K562 (cell line): ENCODE measurements at regions not wholly inside any gene's neighbourhood (a gene's known extent, or its start where the extent isn't known, plus 50 kb on each side); places are given as distances from the start of the nearest gene placed in this dataset.

Experiments used
- CTCF ChIP-seq, 3 experiments: IDR thresholded peaks in 2 of 3; conservative IDR thresholded peaks in 1 of 3; 2 replicates each; pipeline ENCODE4 v1.5.1; 2011 to 2012; ENCODE audit warnings: low read length in 3 of 3, mild to moderate bottlenecking in 3 of 3, control low read depth in 2 of 3, improper control_type of control experiment in 1 of 3, inconsistent platforms in 1 of 3, low read depth in 1 of 3, mixed read lengths in 1 of 3, moderate library complexity in 1 of 3; ENCODE audit not compliant: insufficient read depth in 2 of 3
- E2F1 ChIP-seq: sonication (generic); formaldehyde crosslinking; IDR thresholded peaks from 2 replicates; pipeline ENCODE4 v1.8.1; 2023; ENCODE audit warnings: mild to moderate bottlenecking, missing genetic modification reagents, moderate library complexity
- EHMT2 ChIP-seq: fragments of 450-650 bp; IDR thresholded peaks from 2 replicates; pipeline ENCODE4 v1.6.1; 2018; ENCODE audit warnings: antibody characterized with exemption
- EP300 ChIP-seq: IDR thresholded peaks from 2 replicates; pipeline ENCODE4 v1.6.1; 2012; ENCODE audit warnings: low read length, improper control_type of control experiment
- FOXK2 ChIP-seq, 2 experiments: fragments of 450-650 bp; IDR thresholded peaks in 1 of 2; conservative IDR thresholded peaks in 1 of 2; 2 replicates each; pipeline ENCODE4 v1.6.1; 2016; ENCODE audit warnings: low read depth in 2 of 2, mild to moderate bottlenecking in 1 of 2
- JUND ChIP-seq, 2 experiments: IDR thresholded peaks; 2 replicates in 1 of 2; 3 replicates in 1 of 2; pipeline ENCODE4 v1.6.1; 2011; ENCODE audit warnings: borderline replicate concordance in 2 of 2, low read depth in 2 of 2, low read length in 2 of 2, improper control_type of control experiment in 1 of 2, missing biosample characterization in 1 of 2, missing genetic modification characterization in 1 of 2, missing genetic modification reagents in 1 of 2
- KLF6 ChIP-seq: fragments of 250-450 bp; sonication (Bioruptor Pico); IDR thresholded peaks from 2 replicates; pipeline ENCODE4 v1.4.0; 2020; ENCODE audit warnings: mild to moderate bottlenecking, moderate library complexity, borderline replicate concordance
- SP2 ChIP-seq: IDR thresholded peaks from 2 replicates; pipeline ENCODE4 v1.6.1; 2011; ENCODE audit warnings: mild to moderate bottlenecking, low read depth, low read length, moderate library complexity; ENCODE audit not compliant: poor library complexity, severe bottlenecking; ENCODE audit errors: extremely low read depth
- ZBTB40 ChIP-seq, 2 experiments: fragments of 450-650 bp in 1 of 2; sonication (generic) in 1 of 2; formaldehyde crosslinking in 1 of 2; IDR thresholded peaks; 2 replicates each; pipeline versions ENCODE4 v1.7.1 to v1.9.0; 2016 to 2022; ENCODE audit warnings: inconsistent platforms in 1 of 2, mild to moderate bottlenecking in 1 of 2, missing genetic modification reagents in 1 of 2
- ZBTB49 ChIP-seq: sonication (generic); formaldehyde crosslinking; IDR thresholded peaks from 2 replicates; pipeline ENCODE4 v1.8.0; 2022; ENCODE audit warnings: missing genetic modification reagents, mild to moderate bottlenecking, borderline replicate concordance
- ZNF232 ChIP-seq: sonication (generic); formaldehyde crosslinking; IDR thresholded peaks from 2 replicates; pipeline ENCODE4 v1.8.0; 2022; ENCODE audit warnings: mild to moderate bottlenecking, missing genetic modification reagents
- ZNF644 ChIP-seq: fragments of 200-800 bp; sonication (Bioruptor generic); IDR thresholded peaks from 2 replicates; pipeline ENCODE4 v1.6.1; 2016; ENCODE audit warnings: low read depth, missing genetic modification characterization, missing compliant biosample characterization
- ZSCAN29 ChIP-seq: fragments of 450-650 bp; IDR thresholded peaks from 2 replicates; pipeline ENCODE4 v1.6.1; 2017

- TF ChIP-seq ZSCAN29 (no peak), ZNF232 (no peak), EP300 (no peak), KLF6 (CRISPR knock-in tag) (no peak), FOXK2 (conservative IDR thresholded peaks at IDR 0.05 in 1 of 2, IDR thresholded peaks at IDR 0.05 in 1 of 2; ENCODE audit: low read depth in 2 of 2) (no peak), ZBTB40 (IDR thresholded peaks at IDR 0.05) (no peak), ZBTB40 (CRISPR knock-in tag; IDR thresholded peaks at IDR 0.05) (no peak), JUND (IDR thresholded peaks at IDR 0.05; ENCODE audit: borderline replicate concordance, low read depth, low read length) (no peak), JUND (tag; IDR thresholded peaks at IDR 0.05; ENCODE audit: borderline replicate concordance, low read depth, low read length) (no peak), CTCF (IDR thresholded peaks at IDR 0.05 in 2 of 3, conservative IDR thresholded peaks at IDR 0.05 in 1 of 3; ENCODE audit: insufficient read depth in 2 of 3, low read depth in 1 of 3, low read length in 3 of 3) (no peak), EHMT2 (no peak), SP2 (no peak), ZNF644 (no peak), ZBTB49 (no peak), E2F1 (CRISPR knock-in tag) (no peak)
These were observed 199.0 kb downstream of the BRD1 start for GRCh38 chr22:49628391-49629260.
